ENCODE measurements at regions not wholly inside any gene's neighbourhood (a gene's known extent, or its start where the extent isn't known, plus 50 kb on each side); places are given as distances from the start of the nearest gene placed in this dataset.

DNA sequence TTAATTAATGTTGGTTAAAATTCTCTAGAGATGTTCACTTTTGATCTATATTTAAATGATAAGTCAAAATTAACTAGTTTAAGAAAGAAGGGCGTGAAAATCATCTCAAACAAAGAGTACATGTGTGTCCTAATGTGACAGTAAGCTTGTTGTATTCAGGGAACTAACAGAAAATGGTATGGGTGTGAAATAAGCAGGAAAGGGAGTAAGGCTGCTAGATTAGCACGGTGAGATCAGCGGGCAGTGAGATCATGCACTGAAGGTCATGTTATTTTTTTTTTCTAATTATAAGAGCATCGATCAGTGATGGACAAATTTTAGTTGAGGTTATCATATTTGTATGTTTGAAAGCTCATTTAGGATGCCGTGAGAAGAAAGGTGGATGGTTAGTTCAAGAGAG, 430.8 kb downstream of the DIPK2A start:
- H3K27ac ChIP-seq (ENCODE audit: low read depth in 1 of 2, low read length in 2 of 2): no peak overlapping the region
- H3K9me3 ChIP-seq (ENCODE audit: control insufficient read depth in 4 of 4, low read length in 3 of 4): peaks cover 0 to 7% (median 3%) of the 10 kb centered on the region in 4 donors
- no peak overlapping the region for H3K9ac ChIP-seq (ENCODE audit: low read depth in 1 of 2, low read length in 2 of 2)
- DNase-seq (ENCODE audit: low spot score): no peak
- 90% methylated on average over 5 of the region's 5 CpGs for WGBS
- no peak for TF ChIP-seq NR2F2 (IDR thresholded peaks at IDR 0.05)
- TF ChIP-seq FOXA1 (IDR thresholded peaks at IDR 0.05): no peak
- TF ChIP-seq JUND (IDR thresholded peaks at IDR 0.05): no peak
- H3K27me3 ChIP-seq (ENCODE audit: control insufficient read depth in 4 of 4, insufficient read depth in 4 of 4, low read length in 3 of 4): no peaks in the 10 kb centered on the region
- H3K4me1 ChIP-seq (ENCODE audit: control insufficient read depth in 4 of 4, insufficient read depth in 4 of 4, low read length in 3 of 4): no peaks in the 10 kb centered on the region
- no peaks in the 10 kb centered on the region for H3K36me3 ChIP-seq (ENCODE audit: control insufficient read depth in 4 of 4, insufficient read depth in 3 of 4, low read depth in 1 of 4, low read length in 3 of 4)
- no peak overlapping the region for H3K4me3 ChIP-seq (ENCODE audit: low read depth in 1 of 3, low read length in 3 of 3)

- no peak overlapping the region for H3K9ac ChIP-seq (ENCODE audit: low read depth in 1 of 2, low read length in 2 of 2)
- H3K27me3 ChIP-seq (ENCODE audit: control insufficient read depth in 4 of 4, insufficient read depth in 4 of 4, low read length in 3 of 4): no peaks in the 10 kb centered on the region
- H3K27ac ChIP-seq (ENCODE audit: low read depth in 1 of 2, low read length in 2 of 2): no peak overlapping the region
- WGBS: 61% methylated on average over 3 of the region's 3 CpGs
- H3K36me3 ChIP-seq (ENCODE audit: control insufficient read depth in 4 of 4, insufficient read depth in 3 of 4, low read depth in 1 of 4, low read length in 3 of 4): no peaks in the 10 kb centered on the region
- H3K9me3 ChIP-seq (ENCODE audit: control insufficient read depth in 4 of 4, low read length in 3 of 4): peaks cover 0 to 7% (median 3%) of the 10 kb centered on the region in 4 donors
- TF ChIP-seq, protein P1, sequence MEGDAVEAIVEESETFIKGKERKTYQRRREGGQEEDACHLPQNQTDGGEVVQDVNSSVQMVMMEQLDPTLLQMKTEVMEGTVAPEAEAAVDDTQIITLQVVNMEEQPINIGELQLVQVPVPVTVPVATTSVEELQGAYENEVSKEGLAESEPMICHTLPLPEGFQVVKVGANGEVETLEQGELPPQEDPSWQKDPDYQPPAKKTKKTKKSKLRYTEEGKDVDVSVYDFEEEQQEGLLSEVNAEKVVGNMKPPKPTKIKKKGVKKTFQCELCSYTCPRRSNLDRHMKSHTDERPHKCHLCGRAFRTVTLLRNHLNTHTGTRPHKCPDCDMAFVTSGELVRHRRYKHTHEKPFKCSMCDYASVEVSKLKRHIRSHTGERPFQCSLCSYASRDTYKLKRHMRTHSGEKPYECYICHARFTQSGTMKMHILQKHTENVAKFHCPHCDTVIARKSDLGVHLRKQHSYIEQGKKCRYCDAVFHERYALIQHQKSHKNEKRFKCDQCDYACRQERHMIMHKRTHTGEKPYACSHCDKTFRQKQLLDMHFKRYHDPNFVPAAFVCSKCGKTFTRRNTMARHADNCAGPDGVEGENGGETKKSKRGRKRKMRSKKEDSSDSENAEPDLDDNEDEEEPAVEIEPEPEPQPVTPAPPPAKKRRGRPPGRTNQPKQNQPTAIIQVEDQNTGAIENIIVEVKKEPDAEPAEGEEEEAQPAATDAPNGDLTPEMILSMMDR (IDR thresholded peaks at IDR 0.05; ENCODE audit: low read depth, low read length, missing input control): no peak
- TF ChIP-seq REST (IDR thresholded peaks at IDR 0.05) (no peak), RAD21 (IDR thresholded peaks at IDR 0.05) (no peak), HNF4A (conservative IDR thresholded peaks at IDR 0.05) (no peak), ATF3 (IDR thresholded peaks at IDR 0.05) (no peak), SP1 (IDR thresholded peaks at IDR 0.05) (no peak), ZBTB33 (IDR thresholded peaks at IDR 0.05) (no peak)
- DNase-seq (ENCODE audit: low spot score): no peak
- no peak overlapping the region for H3K4me3 ChIP-seq (ENCODE audit: low read depth in 1 of 3, low read length in 3 of 3)
- no peaks in the 10 kb centered on the region for H3K4me1 ChIP-seq (ENCODE audit: control insufficient read depth in 4 of 4, insufficient read depth in 4 of 4, low read length in 3 of 4)
Observed at GRCh38 chr3:144403040-144403457, 431.4 kb downstream of the DIPK2A start.

- TF ChIP-seq HNF4G (IDR thresholded peaks at IDR 0.05) (no peak), JUND (IDR thresholded peaks at IDR 0.05) (no peak), FOXA2 (IDR thresholded peaks at IDR 0.05) (no peak), GABPA (IDR thresholded peaks at IDR 0.05 in 1 of 2, conservative IDR thresholded peaks at IDR 0.05 in 1 of 2) (no peak), YY1 (IDR thresholded peaks at IDR 0.05) (no peak), NR2F2 (IDR thresholded peaks at IDR 0.05) (no peak)
- no peak for DNase-seq (ENCODE audit: low spot score)
Observed at GRCh38 chr3:144407335-144407734, 435.7 kb downstream of the DIPK2A start.

More at GRCh38 chr3:144407335-144407734, 435.7 kb downstream of the DIPK2A start:
- H3K27ac ChIP-seq (ENCODE audit: low read depth in 1 of 2, low read length in 2 of 2): no peak overlapping the region
- no peaks in the 10 kb centered on the region for H3K36me3 ChIP-seq (ENCODE audit: control insufficient read depth in 4 of 4, insufficient read depth in 3 of 4, low read depth in 1 of 4, low read length in 3 of 4)
- no peaks in the 10 kb centered on the region for H3K4me1 ChIP-seq (ENCODE audit: control insufficient read depth in 4 of 4, insufficient read depth in 4 of 4, low read length in 3 of 4)
- no peak overlapping the region for H3K4me3 ChIP-seq (ENCODE audit: low read depth in 1 of 3, low read length in 3 of 3)
- H3K9me3 ChIP-seq (ENCODE audit: control insufficient read depth in 4 of 4, low read length in 3 of 4): no peaks in the 10 kb centered on the region
- no peak overlapping the region for H3K9ac ChIP-seq (ENCODE audit: low read depth in 1 of 2, low read length in 2 of 2)
- H3K27me3 ChIP-seq (ENCODE audit: control insufficient read depth in 4 of 4, insufficient read depth in 4 of 4, low read length in 3 of 4): no peaks in the 10 kb centered on the region
- WGBS: 90% methylated on average over 2 of the region's 2 CpGs
